ENCODE measurements at regions not wholly inside any gene's neighbourhood (a gene's known extent, or its start where the extent isn't known, plus 50 kb on each side); places are given as distances from the start of the nearest gene placed in this dataset.
"Not testable (repeated sequence)": the region's sequence is repeated elsewhere in the genome, so short reads cannot be mapped to it uniquely, and the experiment has no call there.

- DNase-seq (ENCODE audit: low read depth in 2 of 2, low spot score in 1 of 2) = no peak
Measured at GRCh38 chr22:44577391-44578109, 79.5 kb upstream of the RTL6 start.

DNA sequence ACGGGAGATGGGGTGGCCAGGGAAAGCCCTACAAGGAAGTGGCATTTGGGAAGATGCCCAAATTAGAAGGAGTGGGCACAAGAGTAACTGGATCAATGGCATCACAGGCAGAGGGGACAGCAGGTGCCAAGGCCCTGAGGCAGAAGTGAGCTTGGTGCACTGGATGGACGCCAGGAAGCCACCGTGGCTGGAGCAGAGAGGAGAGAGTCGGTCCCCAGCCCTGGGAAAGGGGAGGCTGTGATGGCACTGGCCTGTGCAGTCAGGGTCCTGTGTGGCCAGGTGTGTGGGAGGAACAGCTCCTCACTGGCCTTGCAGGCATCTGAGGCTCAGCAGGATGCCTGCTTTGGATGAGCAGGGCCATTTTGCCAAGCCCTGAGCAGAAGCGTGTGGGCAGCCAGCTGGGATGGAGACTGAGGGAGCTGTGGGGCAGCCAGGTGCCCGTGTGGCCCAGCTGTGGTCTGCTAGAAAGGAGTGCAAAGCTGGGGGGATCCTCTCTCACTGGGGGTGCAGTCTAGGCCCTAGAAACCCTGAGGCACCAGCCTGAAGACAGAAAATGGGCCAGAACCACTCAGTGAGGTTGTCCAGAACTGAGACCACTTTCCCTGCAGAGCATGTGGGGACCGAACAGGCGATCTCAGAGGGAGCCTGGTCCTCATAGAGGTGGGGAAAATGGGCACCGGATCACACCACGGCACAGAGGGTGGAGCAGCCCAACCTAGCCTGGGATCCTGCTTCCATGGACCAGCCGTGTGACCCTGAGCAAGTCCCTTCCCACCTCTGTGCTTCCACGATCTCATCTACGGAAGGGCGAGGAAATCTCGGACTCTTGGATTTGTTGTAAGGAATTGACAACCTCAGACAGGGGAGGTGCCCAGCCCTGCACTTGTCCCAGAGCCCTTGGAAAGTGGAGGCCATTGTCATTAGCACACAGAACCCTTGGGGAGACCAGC is 78.6 kb upstream of the RTL6 start:
- no peak for DNase-seq (ENCODE audit: low read depth in 2 of 2, low spot score in 1 of 2)

GRCh38 chr22:44575381-44576268 is 77.6 kb upstream of the RTL6 start:
- DNase-seq (ENCODE audit: low read depth in 2 of 2, low spot score in 1 of 2) = no peak

DNA sequence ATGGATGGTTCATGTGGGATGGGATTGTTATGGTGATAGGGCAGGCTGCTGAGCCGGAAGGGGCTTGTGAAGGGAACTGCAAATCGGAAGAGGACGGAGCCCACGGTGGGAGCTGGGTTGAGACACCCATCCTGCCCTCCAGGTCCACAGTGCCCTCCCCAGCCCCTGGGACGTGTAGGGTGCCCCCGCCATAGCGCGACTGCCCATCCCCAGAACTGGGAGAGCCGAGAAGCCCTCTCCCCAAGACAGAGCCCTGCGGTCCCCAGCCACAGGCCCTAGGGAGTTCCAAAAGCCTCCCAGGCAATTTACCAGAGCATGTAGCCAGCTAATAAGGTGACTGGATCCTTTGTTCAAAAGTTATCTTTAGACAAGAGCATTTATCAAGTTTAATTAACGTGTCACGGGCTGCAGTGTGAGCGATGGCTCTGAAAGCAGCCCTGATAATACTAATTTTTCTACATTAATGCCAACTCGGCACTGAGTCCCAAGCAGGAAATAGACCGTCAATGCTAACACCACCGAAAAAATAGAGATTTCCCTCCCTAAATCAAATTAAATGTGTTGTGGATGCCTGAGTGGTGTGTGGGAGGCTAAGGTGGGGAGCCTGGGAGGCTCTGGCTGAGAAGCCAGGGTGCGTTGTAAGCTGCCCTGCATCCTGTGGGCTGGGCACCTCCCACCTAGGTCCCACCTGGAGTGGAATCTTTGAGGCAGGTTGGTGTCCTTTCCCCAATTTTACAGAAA is 76.8 kb upstream of the RTL6 start:
- DNase-seq (ENCODE audit: low read depth in 2 of 2, low spot score in 1 of 2) = no peak

- no peak for DNase-seq (ENCODE audit: low read depth in 2 of 2, low spot score in 1 of 2)
Measured at GRCh38 chr22:44574057-44574639, 76.1 kb upstream of the RTL6 start.

GRCh38 chr22:44573451-44573850 is 75.4 kb upstream of the RTL6 start:
- no peak for DNase-seq (ENCODE audit: low read depth in 2 of 2, low spot score in 1 of 2)

DNA sequence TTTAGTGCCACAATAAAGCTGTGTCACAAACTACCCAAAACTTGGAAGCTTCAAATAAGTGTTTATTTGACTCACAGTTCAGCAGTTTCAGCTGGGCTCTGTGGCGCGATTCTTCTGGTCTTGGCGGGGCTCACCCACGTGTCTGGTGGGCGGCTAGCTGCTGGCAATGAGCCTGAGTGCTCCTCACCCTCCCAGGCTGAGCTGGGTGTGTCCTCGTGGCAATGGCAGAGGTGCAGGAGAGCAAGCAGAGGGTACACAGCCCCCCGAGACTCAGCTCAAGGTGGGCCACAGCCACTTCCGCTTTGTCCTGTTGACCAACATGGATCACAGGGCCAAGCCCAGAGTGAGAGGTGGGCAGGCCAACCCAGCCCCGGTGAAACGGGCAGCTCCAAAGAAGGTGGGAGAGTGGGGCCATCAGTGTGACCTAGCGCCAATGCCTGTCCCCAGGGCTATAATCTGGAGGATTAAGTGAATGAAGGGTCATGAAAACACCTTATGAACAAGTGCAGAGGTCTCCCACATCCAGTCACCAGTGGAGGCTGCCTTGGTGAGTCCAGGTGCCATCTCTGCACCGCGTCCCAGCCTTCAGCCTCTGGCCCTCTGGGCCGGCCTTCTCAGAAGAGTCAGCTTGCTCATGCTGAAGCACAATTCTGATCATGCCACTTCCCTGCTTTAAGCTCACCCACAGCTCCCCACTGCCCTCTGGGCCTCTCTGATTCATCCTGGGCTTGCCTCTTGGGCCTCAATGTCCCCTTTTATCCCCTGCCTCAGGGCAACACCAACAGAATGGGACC is 74.6 kb upstream of the RTL6 start:
- no peak for DNase-seq (ENCODE audit: low read depth in 2 of 2, low spot score in 1 of 2)

- no peak for DNase-seq (ENCODE audit: low read depth in 2 of 2, low spot score in 1 of 2)
Measured at GRCh38 chr22:44571566-44572413, 73.8 kb upstream of the RTL6 start.

- no peak for DNase-seq (ENCODE audit: low read depth in 2 of 2, low spot score in 1 of 2)
Measured at GRCh38 chr22:44570476-44571445, 72.7 kb upstream of the RTL6 start.

- DNase-seq (ENCODE audit: low read depth in 2 of 2, low spot score in 1 of 2) = no peak
Measured at GRCh38 chr22:44569561-44569991, 71.5 kb upstream of the RTL6 start.

DNA sequence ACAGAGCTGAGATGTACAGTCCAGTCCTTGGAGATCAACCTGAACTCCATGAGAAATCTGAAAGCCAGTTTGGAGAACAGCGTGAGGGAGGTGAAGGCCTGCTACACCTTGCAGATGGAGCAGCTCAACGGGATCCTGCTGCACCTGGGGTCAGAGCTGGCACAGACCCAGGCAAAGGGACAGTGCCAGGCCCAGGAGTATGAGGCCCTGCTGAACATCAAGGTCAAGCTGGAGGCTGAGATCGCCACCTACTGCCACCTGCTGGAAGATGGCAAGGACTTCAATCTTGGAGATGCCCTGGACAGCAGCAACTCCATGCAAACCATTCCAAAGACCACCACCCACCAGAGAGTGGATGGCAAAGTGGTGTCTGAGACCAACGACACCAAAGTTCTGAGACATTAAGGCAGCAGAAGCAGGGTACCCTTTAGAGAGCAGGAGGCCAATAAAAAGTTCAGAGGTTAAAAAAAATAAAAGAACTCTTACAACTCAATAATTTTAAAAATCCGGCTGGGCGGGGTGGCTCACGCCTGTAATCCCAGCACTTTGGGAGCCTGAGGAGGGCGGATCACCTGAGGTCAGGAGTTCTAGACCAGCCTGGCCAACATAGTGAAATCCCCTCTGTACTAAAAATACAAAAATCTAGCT is 69.9 kb upstream of the RTL6 start:
- peak in 1 of 2 donors; percentile 24 for DNase-seq (ENCODE audit: low read depth in 2 of 2, low spot score in 1 of 2)

- DNase-seq (ENCODE audit: low read depth in 2 of 2, low spot score in 1 of 2) = not testable (repeated sequence)
Measured at GRCh38 chr22:44567378-44567841, 69.4 kb upstream of the RTL6 start.

DNA sequence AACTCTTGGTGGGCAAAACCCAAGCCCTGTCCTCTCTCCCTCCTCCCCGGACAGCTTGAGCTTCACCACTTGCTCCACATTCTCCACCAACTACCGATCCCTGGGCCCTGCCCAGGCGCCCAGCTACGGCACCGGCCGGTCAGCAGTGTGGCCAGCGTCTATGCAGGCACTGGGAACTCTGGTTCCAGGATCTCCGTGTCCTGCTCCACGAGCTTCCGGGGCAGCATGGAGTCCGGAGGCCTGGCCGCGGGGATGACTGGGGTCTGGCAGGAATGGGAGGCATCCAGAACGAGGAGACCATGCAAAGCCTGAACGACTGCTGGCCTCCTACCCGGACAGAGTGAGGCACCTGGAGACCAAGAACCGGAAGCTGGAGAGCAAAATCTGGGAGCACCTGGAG is 68.9 kb upstream of the RTL6 start:
- DNase-seq (ENCODE audit: low read depth in 2 of 2, low spot score in 1 of 2) = no peak

DNA sequence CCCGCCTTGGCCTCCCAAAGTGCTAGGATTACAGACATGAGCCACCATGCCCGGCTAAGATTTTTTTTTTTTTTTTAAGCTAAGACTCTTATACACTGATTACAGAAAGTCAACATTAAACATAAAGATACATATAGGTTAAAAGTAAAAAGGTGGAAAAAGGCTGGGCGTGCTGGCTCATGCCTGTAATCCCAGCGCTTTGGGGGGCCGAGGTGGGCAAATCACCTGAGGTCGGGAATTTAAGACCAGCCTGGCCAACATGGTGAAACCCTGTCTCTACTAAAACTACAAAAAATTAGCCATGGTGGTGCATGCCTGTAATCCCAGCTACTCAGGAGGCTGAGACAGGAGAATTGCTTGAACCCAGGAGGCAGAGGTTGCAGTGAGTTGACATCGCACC is 64.6 kb upstream of the RTL6 start:
- DNase-seq (ENCODE audit: low read depth in 2 of 2, low spot score in 1 of 2) = not testable (repeated sequence)

GRCh38 chr22:44561139-44561840 is 63.3 kb upstream of the RTL6 start:
- DNase-seq (ENCODE audit: low read depth in 2 of 2, low spot score in 1 of 2) = no peak

- DNase-seq (ENCODE audit: low read depth in 2 of 2, low spot score in 1 of 2) = not testable (repeated sequence)
Measured at GRCh38 chr22:44558671-44559070, 60.6 kb upstream of the RTL6 start.

All from stimulated activated CD8-positive, alpha-beta memory T cell treated with anti-CD3 and anti-CD28 coated beads, Interleukin-4, amount 100 ng/mL, for 1 hour (primary cell).